ENCODE measurements at regions not wholly inside any gene's neighbourhood (a gene's known extent, or its start where the extent isn't known, plus 50 kb on each side); places are given as distances from the start of the nearest gene placed in this dataset.

GRCh38 chr17:51496378-51496777 lies 236.0 kb downstream of the UTP18 start:
- ATAC-seq (ENCODE audit: low read depth) (no peak), DNase-seq (ENCODE audit: low spot score) (no peak)
- H3K27me3 ChIP-seq (ENCODE audit: insufficient read depth, poor library complexity, severe bottlenecking): peaks cover 12% of the 10 kb centered on the region
- H3K4me3 ChIP-seq (ENCODE audit: severe bottlenecking): no peak overlapping the region
- peaks cover 3% of the 10 kb centered on the region for H3K9me3 ChIP-seq (ENCODE audit: severe bottlenecking)
- no peak for TF ChIP-seq CTCF (IDR thresholded peaks at IDR 0.05; ENCODE audit: poor library complexity, severe bottlenecking)
- H3K36me3 ChIP-seq (ENCODE audit: low read depth): no peaks in the 10 kb centered on the region
- H3K4me1 ChIP-seq (ENCODE audit: insufficient read depth, poor library complexity, severe bottlenecking): no peaks in the 10 kb centered on the region
- no peak overlapping the region for H3K27ac ChIP-seq (ENCODE audit: poor library complexity, severe bottlenecking)

GRCh38 chr17:51499897-51500296 lies 239.6 kb downstream of the UTP18 start:
- DNase-seq (ENCODE audit: low spot score) (no peak), ATAC-seq (ENCODE audit: low read depth) (no peak)
- no peak overlapping the region for H3K27ac ChIP-seq (ENCODE audit: poor library complexity, severe bottlenecking)
- no peaks in the 10 kb centered on the region for H3K36me3 ChIP-seq (ENCODE audit: low read depth)
- no peaks in the 10 kb centered on the region for H3K4me1 ChIP-seq (ENCODE audit: insufficient read depth, poor library complexity, severe bottlenecking)
- no peaks in the 10 kb centered on the region for H3K9me3 ChIP-seq (ENCODE audit: severe bottlenecking)
- H3K4me3 ChIP-seq (ENCODE audit: severe bottlenecking): no peak overlapping the region
- no peak for TF ChIP-seq CTCF (IDR thresholded peaks at IDR 0.05; ENCODE audit: poor library complexity, severe bottlenecking)
- peaks cover 6% of the 10 kb centered on the region for H3K27me3 ChIP-seq (ENCODE audit: insufficient read depth, poor library complexity, severe bottlenecking)

DNA sequence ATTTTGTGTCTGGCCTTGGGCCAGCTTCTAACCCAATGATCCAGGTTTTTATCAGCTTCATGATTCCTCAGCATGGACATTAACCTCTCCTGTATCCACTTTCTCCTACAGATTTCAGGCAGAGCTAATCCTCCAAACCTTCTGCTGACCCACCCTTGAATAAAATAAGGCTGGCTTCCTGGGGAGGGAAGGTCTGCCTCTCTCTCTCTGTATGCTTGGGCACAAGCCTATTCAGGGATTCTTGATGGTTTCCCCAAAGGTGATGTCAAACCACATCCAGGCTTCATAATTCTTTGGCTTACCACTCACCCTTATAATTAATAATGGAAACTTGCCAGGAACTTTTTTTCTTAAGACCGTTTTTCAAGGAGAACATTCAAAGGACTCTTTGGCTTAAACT lies 240.1 kb downstream of the UTP18 start:
- no peaks in the 10 kb centered on the region for H3K36me3 ChIP-seq (ENCODE audit: low read depth)

DNA sequence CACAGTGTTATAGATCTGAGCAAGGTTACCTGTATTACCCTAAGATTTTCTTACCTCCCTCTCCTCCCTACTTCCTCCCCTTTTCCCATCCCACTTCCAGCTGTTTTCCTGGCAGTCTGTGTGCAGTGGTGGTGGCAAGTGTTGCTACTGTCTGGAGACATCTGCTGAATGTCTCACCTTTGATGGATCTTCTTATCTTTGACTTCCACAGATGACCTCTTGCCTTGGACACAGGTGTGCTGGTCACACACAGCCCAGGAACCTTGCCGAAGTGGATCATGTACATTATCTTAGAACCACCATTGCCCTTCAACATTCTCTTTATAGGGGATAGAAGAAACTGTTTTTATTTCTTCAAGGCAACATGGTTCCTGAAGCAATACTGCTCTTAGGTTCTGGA lies 245.1 kb downstream of the UTP18 start:
- no peak overlapping the region for H3K27ac ChIP-seq (ENCODE audit: poor library complexity, severe bottlenecking)
- no peak overlapping the region for H3K4me3 ChIP-seq (ENCODE audit: severe bottlenecking)
- no peaks in the 10 kb centered on the region for H3K4me1 ChIP-seq (ENCODE audit: insufficient read depth, poor library complexity, severe bottlenecking)
- no peaks in the 10 kb centered on the region for H3K9me3 ChIP-seq (ENCODE audit: severe bottlenecking)
- ATAC-seq (ENCODE audit: low read depth) (no peak), DNase-seq (ENCODE audit: low spot score) (no peak)
- peaks cover 12% of the 10 kb centered on the region for H3K27me3 ChIP-seq (ENCODE audit: insufficient read depth, poor library complexity, severe bottlenecking)
- H3K36me3 ChIP-seq (ENCODE audit: low read depth): no peaks in the 10 kb centered on the region
- no peak for TF ChIP-seq CTCF (IDR thresholded peaks at IDR 0.05; ENCODE audit: poor library complexity, severe bottlenecking)

More for the DNA sequence above, 240.1 kb downstream of the UTP18 start:
- Histone ChIP-seq H3K27me3 (ENCODE audit: insufficient read depth, poor library complexity, severe bottlenecking) (peaks cover 6% of the 10 kb centered on the region), H3K9me3 (ENCODE audit: severe bottlenecking) (no peaks in the 10 kb centered on the region), H3K4me1 (ENCODE audit: insufficient read depth, poor library complexity, severe bottlenecking) (no peaks in the 10 kb centered on the region), H3K27ac (ENCODE audit: poor library complexity, severe bottlenecking) (no peak overlapping the region), H3K4me3 (ENCODE audit: severe bottlenecking) (no peak overlapping the region)
- no peak for ATAC-seq (ENCODE audit: low read depth)
- DNase-seq (ENCODE audit: low spot score): no peak
- no peak for TF ChIP-seq CTCF (IDR thresholded peaks at IDR 0.05; ENCODE audit: poor library complexity, severe bottlenecking)

DNA sequence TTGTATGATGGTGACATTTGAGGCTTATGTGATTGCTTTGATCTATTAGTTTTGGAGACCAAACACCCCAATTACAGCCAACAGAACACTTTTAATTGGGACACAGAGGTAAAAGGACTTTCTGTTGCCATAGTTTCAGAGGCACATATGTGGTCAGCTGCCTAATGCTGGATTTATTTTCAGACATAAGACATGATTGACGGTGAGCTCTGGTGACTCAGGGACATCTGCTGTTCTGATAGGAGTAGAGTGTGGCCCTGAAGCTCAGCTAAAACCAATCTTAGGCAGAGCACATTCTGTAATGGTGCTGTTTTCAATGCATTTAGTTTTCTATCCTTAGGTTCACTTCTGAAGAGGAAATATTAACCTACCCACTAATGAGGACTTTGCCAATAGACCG lies 247.1 kb downstream of the UTP18 start:
- TF ChIP-seq CTCF (IDR thresholded peaks at IDR 0.05; ENCODE audit: poor library complexity, severe bottlenecking): no peak
- no peaks in the 10 kb centered on the region for H3K4me1 ChIP-seq (ENCODE audit: insufficient read depth, poor library complexity, severe bottlenecking)
- no peaks in the 10 kb centered on the region for H3K9me3 ChIP-seq (ENCODE audit: severe bottlenecking)
- peaks cover 6% of the 10 kb centered on the region for H3K27me3 ChIP-seq (ENCODE audit: insufficient read depth, poor library complexity, severe bottlenecking)
- no peak for ATAC-seq (ENCODE audit: low read depth)
- H3K36me3 ChIP-seq (ENCODE audit: low read depth): no peaks in the 10 kb centered on the region
- H3K4me3 ChIP-seq (ENCODE audit: severe bottlenecking): no peak overlapping the region
- no peak overlapping the region for H3K27ac ChIP-seq (ENCODE audit: poor library complexity, severe bottlenecking)
- DNase-seq (ENCODE audit: low spot score): no peak

All from RWPE2 (cell line).